GM21737 (cell line): ENCODE measurements at regions not wholly inside any gene's neighbourhood (a gene's known extent, or its start where the extent isn't known, plus 50 kb on each side); places are given as distances from the start of the nearest gene placed in this dataset.

Source experiments
- ATAC-seq: cut with Tn5 transposase; IDR thresholded peaks from one replicate; pipeline ENCODE4 v1.9.1; 2021; ENCODE audit warnings: mild to moderate bottlenecking, moderate library complexity; ENCODE audit not compliant: unreplicated experiment

- ATAC-seq: no peak
Measured at GRCh38 chr3:111339017-111339416, 203.0 kb upstream of the CD96 start.

GRCh38 chr3:111351334-111351733 is 190.7 kb upstream of the CD96 start:
- no peak for ATAC-seq

GRCh38 chr3:111352585-111352984 is 189.4 kb upstream of the CD96 start:
- no peak for ATAC-seq

GRCh38 chr3:111359261-111360030 is 182.6 kb upstream of the CD96 start:
- ATAC-seq: no peak

GRCh38 chr3:111362381-111363009 is 179.5 kb upstream of the CD96 start:
- no peak for ATAC-seq

- no peak for ATAC-seq
Measured at GRCh38 chr3:111366515-111366914, 175.5 kb upstream of the CD96 start.

- ATAC-seq: no peak
Measured at GRCh38 chr3:111368056-111368455, 173.9 kb upstream of the CD96 start.

GRCh38 chr3:111369958-111370357 is 172.0 kb upstream of the CD96 start:
- no peak for ATAC-seq

GRCh38 chr3:111373239-111373638 is 168.8 kb upstream of the CD96 start:
- no peak for ATAC-seq

GRCh38 chr3:111373861-111374260 is 168.1 kb upstream of the CD96 start:
- ATAC-seq: no peak

- ATAC-seq: no peak
Measured at GRCh38 chr3:111385971-111386495, 156.0 kb upstream of the CD96 start.

- no peak for ATAC-seq
Measured at GRCh38 chr3:111392894-111393398, 149.1 kb upstream of the CD96 start.

GRCh38 chr3:111412656-111413055 is 129.3 kb upstream of the CD96 start:
- ATAC-seq: no peak

- no peak for ATAC-seq
Measured at GRCh38 chr3:111414531-111414930, 127.5 kb upstream of the CD96 start.

- no peak for ATAC-seq
Measured at GRCh38 chr3:111415018-111415417, 127.0 kb upstream of the CD96 start.

GRCh38 chr3:111418391-111418790 is 123.6 kb upstream of the CD96 start:
- ATAC-seq: no peak

GRCh38 chr3:111428301-111428700 is 113.7 kb upstream of the CD96 start:
- no peak for ATAC-seq

GRCh38 chr3:111434941-111435622 is 106.9 kb upstream of the CD96 start:
- no peak for ATAC-seq

GRCh38 chr3:111438283-111438682 is 103.7 kb upstream of the CD96 start:
- ATAC-seq: no peak

- ATAC-seq: no peak
Measured at GRCh38 chr3:111454551-111454950, 87.4 kb upstream of the CD96 start.

- ATAC-seq: no peak
Measured at GRCh38 chr3:111465081-111465670, 76.8 kb upstream of the CD96 start.
